SIG-M5 treated with dmso at 0.1 percent for 504 hours (cell line): ENCODE measurements at regions not wholly inside any gene's neighbourhood (a gene's known extent, or its start where the extent isn't known, plus 50 kb on each side); places are given as distances from the start of the nearest gene placed in this dataset.

Experiments used
- DNase-seq: peaks from one replicate; lab custom pipeline; 2025; ENCODE audit not compliant: unreplicated experiment; lab: John Stamatoyannopoulos, UW

DNA sequence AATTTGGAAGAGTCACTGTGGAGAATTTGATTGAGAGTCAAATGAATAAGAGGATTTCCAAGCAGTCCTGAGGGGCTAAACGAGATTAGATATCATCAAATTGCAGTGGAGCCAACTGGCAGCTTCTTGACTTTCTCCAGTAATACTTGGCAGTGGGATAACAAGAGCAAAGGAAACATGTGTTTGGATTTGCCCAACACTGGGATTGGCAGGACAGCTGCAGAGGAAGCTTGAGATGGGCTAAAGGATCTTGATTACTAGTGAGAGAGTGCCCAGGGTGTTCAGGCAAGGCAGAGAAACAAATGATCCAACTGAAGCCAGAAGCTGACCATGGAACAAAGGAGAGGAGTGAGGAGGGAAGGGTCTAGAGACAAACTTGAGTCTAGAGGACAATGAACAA is 356.0 kb upstream of the ISL1 start:
- DNase-seq = no peak

DNA sequence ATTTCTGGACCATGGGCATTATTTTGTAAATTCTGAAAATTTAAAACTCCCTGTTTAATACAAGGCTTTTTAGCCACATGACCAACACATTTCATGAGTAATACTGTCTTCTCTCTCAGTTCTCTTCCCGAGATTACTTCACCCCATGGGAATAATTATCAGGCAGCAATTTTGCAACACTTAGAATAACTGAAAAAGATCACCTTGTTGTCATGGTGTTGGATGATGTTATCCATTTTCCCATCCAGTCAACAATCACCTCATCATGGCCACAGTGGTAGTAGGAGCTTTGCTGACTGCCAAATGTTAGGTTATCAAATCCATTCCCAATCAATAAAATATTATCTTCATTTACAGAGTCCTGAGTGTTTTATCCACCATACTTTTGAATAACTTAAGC is 354.9 kb upstream of the ISL1 start:
- DNase-seq = no peak

DNA sequence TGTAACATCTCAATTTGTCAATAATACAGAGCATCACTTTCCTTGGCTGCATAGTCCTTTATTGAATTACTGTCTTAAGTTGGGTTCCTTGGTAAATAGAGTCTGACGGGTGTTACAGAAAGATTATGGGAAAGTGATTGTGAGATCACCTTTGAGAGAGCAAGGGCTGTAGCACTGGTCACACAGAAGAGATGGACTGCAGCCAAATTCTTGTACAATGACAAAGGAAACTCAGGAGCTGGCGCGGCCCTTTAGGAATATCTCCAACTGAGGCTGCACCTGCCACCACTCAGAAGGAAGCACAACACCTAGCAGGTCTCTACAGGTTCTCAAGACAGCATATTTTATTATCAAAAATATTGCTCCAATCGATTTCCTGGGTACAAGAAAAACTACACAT is 350.0 kb upstream of the ISL1 start:
- no peak for DNase-seq

DNA sequence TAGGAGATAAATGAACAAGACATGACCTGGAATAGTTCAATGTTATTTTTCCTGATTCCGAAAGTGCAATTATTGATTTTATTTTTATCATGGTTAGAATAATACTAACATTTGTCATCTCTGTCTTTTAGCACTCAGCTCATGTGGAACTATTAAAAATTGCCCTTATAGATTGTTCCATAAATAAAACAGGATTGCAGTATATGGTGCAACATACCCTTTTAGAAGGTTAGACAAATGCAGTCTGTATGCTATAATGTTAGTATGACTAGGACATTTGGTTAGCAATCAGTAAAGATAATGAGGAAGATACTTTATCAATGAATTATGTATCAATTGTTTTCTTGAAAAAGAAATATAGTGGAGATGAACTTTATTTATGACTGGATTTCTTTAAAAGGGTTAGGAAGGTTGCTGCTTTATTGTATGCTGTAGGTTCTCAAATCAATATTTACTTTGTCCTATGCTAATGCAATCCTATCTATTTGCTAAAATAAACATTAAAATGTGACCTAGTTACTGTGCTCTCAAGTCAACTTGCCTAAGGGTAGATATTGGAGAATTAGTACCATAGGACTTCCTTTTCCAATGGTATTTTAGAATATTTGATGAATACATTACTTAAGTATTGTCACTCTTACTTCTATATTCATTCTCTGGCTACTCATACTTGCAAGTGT is 348.9 kb upstream of the ISL1 start:
- no peak for DNase-seq

DNA sequence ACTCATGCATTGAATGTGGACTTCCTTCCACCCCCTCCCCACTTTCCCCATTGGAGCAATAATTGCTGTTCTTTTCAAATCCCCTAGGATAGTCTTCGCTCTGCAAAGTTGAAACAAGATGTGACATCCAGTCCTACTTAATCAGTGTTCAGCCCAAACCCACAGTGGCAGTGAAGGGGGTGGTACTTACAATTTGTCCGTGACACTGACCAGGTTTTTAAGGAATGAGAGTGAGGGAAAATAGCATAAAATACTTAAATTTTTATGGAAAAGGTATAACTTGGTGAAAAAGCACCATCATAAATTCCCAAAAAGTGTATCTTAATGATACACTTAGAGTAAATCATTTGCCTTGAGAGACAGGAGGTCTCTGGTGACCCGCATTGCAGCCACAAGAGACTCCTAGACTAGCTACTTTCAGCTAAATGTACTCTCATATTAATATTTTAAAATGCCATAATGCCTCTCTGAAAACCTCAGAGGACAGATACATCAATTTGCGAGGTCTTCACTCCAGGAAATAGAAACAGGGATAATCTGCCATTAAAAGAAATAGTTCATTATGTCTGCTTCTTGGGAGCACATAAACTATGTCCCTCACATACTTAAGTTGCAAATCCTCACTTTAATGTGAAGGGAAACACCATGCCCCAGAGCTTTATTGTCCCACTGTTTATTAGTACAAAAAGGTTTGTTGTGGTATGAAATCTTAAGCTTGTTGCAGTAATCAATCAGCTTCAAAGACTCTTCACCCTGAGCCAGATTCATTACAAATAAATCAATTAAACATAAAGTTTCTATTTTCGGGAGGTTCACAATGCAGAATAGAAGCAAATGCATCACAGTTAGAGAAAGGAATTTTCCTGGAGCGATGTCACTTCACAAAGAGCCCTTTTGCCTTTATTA is 343.6 kb upstream of the ISL1 start:
- DNase-seq = no peak

DNA sequence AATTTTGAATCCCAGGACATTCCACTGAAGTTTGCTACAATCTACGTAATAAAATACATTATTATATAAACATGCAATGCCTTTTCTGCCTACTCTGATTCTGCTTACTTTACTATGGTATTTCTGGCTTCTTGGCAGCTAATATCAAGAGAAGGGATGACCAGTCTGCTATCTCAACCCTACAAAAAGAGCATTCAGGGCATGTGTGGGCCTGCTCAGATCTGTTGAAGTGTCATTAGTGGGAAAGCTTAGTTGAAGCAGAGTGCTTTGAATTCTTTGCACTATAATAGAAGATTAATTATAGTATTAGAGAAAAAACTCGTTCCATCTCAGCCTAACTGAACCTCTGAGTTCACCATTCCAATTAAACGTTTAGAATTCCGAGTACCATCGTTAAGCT is 339.5 kb upstream of the ISL1 start:
- no peak for DNase-seq

DNA sequence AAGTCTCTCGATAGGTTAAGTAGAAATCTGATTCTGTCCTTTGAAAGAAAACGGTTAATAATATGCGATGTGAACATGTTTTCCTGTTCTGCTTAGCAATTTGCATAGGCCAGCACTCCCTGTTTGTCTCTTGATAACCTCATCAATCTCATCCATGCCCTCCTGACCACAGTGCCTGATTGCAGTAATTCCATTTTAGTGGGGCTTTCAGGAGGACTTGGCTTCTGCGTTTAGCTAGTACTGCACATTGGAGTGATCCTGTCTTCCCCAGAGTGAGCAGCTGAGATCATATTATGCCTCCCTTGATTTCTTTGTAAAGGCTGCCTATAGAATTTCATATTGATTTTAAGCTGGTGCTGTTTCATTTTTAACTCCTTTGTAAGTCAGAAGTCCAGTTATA is 335.9 kb upstream of the ISL1 start:
- no peak for DNase-seq

DNA sequence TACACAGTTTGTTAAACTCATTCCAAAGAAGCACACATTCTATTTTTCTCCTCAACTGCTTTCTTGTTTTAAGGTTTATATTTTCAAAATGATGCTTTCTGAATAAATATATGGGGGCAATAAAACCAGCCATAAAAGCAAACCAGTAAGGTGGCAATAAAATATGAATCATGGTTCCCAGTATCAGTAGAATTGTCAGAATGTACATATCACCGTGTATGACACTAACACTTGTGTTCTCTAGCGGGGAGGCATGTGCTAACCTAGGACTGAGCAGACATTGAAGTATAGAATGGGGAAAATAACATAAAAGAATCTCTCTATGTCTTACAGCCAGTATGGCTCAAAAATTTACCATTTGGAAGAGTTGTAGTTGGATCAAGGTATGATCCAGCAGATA is 329.9 kb upstream of the ISL1 start:
- no peak for DNase-seq

DNA sequence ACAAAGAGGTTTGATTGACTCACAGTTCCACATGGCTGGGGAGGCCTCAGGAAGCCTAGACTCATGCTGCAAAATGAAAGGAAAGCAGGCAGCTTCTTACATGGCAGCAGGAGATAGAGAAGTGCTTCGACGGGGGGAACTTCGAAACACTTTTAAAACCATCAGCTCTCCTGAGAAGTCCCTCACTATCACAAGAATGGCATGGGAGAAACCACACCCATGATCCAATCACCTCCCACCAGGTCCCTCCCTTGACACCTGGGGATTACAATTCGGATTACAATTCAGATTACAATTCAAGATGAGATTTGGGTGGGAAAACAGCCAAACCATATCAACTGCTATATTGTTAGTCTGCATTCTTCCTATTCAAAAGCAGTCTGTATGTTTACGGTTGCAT is 322.3 kb upstream of the ISL1 start:
- DNase-seq = no peak

DNA sequence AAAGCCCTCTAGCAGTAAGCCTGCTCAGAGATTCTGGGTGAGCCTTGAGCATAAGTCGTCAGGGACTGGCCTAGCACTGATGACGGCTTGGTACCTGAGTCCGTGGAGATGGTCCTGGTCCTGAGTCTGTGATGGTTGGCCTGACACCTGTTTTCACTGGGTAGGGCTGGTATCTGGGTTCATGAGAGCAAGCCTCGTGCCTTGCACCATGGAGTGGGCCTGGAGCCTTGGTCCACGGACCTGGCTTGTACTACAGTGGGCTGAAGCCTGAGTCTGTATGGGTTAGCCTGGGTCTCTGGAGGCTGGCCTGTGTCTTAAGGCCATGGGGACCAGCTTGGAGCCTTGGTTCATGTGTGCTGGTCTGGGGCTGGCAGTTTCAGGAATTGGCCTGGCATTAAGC is 310.3 kb upstream of the ISL1 start:
- no peak for DNase-seq

DNA sequence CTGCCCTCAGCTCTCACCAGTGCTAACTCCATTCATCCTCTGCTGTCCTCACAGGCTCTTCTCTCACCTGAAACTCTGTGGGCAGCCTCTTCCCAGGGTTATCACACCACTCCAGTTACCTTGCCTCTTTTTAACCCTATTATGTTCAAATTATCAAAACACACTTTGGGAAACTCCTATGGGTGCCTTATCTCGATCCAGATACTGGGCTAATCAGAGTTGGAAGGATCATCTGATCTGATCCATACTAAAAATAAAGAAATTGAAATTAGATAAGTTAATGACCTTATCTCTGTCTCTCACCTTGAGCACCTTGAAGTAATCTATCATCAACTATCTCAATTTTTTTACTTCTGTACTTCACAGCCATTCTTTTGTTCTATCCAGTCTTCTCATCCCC is 300.5 kb upstream of the ISL1 start:
- no peak for DNase-seq

DNA sequence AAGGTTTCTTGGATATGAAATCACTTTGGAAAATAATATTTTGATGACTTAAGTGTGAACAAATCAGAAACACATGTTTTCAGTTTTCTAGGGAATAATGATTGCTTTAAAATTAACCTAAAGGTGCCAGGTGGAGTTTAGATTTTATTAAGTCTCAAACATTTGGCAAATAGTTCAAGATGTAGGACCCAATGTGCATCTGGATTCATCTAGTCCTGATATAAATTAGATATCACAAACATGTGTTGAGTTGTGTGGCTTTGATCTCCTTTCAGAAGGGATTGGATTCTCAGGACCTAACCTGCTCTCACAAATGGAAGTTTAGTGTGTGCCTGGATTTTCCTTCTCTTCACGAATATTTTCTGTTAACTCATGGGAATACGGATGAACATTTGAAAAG is 291.4 kb upstream of the ISL1 start:
- DNase-seq = no peak

DNA sequence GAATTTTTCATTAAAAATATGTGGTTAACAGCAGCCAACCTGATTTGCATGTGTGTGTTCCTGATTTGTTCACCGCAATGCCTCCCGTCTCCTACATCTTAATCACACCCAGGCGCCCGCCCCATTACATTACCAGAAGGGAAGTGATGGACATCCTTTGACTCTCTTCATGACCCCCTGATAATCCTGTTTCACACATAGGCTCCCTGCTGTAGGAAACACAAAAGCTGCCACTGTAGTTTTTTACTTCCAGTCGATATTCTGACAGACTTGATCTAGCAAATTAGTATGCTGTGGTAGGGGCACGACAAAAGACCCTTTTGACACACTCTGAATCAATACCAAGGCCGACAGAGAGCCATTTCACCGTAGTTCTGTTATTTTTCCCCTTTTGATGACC is 287.8 kb upstream of the ISL1 start:
- DNase-seq = no peak

DNA sequence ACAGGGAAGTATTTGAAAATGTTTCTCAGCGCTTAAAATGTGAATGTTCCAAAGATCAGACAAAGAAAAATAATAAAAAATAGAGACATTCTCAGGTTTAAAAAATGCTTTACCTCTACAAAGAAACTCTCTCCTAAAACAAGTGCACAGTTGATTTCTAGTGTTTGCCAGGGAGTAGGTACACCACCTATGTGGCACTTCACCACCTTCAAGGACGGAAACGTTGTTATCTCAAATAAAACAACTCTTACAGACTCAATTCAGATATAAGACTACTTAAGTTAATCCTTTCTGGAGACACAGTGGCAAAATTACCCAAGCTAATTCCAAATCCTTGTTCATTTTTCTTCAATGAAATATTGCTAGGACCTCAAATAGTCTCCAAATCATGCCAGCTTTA is 286.4 kb upstream of the ISL1 start:
- DNase-seq = no peak

DNA sequence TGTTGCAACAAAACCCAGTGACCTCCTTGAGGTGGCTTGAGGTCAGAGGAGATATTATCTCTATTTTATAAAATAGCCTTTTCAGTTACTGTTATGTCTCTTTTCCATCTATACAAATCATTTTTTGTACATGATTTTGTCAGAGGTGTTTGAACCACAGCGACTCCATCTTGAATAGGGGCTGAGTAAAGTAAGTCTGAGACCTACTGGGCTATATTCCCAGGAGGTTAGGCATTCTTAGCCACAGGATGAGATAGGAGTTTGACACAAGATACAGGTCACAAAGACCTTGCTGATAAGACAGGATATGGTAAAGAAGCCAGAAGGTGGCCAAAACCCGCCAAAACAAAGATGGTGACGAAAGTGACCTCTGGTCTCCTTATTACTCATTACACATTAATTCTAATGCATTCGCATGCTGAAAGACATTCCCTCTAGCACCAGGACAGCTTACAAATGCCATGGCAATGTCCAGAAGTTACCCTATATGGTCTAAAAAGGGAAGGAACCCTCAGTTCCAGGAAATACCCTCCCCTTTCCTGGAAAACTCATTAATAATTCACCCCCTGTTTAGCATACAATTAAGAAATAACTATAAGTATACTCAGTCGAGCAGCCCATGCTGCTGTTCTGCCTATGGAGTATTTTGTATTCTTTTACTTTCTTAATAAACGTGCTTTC is 283.9 kb upstream of the ISL1 start:
- DNase-seq = no peak

DNA sequence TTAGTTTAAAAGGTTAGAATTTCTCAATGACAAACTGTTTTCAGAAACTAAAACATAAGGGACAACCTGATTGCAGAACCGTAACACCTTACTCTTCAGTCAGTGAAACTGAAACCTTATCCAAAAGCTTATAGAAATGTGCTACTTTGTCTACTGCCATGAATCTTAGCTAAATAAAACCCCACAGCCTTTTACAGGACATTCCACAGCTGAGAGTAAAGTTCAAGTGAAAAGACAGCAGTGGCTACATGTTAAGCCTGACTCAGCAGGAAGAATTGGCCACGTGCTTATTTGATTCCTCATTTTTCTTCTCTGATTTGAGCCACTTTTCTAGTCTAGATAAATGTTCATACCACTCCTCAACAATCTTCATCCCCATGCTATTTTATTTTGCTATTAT is 278.7 kb upstream of the ISL1 start:
- no peak for DNase-seq

DNA sequence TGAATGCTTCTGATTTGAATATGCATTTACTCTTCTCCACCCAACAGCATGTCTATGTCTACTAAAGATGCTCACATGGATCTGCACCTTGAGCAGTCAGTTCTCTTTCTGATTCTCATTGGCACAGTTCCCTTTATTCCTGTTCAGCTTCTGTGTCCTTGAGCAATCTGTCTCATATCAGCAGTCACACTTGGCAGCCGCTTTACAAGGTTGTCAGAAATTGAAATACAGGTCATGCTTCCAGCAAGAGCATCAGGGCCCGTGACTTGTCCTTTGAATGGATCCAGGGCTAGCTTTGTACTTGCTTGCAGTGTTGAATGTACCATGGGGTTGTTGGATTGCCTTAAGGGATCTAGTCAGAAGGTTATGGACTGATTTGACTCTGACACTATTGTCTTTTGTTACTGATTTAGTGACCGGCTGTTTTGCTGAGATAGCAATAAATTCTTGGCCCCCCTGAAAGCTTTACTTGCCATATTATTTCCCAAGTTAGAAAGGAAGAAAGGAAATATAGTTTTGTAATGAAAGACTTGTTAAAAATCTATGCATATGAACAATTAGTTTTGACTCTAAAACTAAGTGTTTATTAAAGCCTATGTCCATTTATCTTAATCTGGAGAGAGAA is 273.4 kb upstream of the ISL1 start:
- no peak for DNase-seq

DNA sequence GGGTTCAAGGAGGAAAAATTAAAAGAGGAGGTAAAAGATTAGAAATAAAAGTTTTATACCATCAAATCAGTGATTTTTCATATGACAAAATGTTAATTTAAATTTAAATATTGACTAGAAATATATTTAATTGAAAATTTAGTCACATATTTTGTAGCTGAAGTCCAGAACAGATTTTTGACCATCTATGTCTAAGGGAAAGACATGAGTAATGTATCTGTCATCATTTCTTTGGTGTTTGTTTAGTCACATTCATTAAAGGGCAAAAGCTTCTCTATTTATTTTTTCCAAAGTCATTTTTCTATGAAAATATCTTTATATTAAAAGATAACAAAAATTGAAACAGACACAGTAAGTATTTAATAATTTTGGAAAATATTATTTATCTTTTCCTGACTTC is 252.0 kb upstream of the ISL1 start:
- no peak for DNase-seq

DNA sequence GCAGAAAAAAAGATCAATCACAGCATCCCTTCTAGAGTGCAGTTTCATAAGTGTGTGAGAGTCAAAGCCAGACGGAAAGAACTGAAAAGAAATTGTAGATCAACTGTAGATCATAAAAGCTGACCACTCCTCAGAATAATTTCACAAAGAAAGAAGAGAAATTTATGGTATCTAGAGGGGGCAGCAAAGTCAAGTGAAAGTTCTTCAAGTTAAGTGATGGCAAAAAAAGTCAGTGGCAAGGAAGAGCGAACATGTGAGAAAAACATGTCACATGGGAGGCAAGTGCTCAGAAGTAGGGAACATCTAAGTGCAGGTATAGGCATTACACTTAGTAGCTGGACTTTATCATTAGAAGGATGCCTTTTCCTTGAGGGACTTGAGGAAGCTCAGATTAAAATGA is 245.1 kb upstream of the ISL1 start:
- DNase-seq = no peak

DNA sequence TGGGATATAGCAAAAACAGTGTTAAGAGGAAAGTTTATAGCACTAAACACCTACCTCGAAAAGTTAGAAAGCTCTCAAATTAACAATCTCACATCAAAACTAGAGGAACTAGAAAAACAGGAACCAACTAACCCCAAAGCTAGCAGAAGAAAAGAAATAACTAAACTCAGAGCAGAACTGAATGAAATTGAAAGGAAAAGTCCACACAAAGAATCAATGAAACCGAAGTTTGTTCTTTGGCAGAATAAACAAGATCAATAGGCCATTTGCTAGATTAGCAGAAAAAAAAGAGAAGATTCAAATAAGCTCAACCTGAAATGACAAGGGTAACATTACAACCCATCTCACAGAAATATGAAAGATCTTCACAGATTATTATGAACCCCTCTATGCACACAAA is 234.8 kb upstream of the ISL1 start:
- DNase-seq = no peak

DNA sequence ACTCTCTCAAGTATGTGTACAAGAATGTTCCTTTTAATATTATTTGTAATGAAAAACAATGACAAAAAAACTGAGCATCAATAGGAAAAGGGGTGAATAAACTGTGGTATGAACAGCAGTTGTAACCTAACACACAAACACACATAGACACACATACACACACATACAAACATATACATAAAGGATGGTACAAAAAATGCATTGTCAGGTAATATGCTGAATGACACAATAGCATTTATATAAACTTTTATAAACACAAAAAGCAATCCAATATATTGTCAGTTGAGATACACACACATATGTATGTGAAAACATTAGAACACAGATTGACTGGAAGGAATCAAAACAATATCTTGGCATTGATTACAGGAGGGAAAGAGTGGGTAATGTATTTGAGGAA is 227.0 kb upstream of the ISL1 start:
- no peak for DNase-seq

DNA sequence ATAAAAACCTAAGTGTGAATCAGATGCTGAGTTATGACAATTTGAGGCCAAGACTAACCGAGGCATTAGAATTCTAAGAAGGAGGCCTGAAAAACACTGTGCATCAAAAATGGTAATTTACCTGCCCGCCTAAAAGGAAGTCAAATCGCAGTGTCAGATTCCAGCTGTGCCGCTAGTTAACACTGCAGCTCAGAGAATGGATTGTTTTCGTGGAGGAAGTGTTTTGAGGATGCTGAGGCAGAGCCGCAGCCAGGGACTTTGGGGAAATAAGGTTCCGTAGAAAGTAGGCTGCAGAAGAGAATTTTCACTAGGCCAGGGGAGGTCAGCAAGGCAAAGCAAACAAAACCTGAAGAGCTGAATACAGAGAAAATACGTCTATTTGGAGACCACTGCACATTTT is 226.4 kb upstream of the ISL1 start:
- DNase-seq = no peak
